Vagina (tissue), 2 donors: ENCODE measurements at regions not wholly inside any gene's neighbourhood (a gene's known extent, or its start where the extent isn't known, plus 50 kb on each side); places are given as distances from the start of the nearest gene placed in this dataset.

ENCODE experiments used
- DNase-seq, 2 donors: peaks; one replicate each; pipeline ENCODE4 v3.0.0-alpha.2; 2017; ENCODE audit errors: extremely low spot score in 2 of 2
- H3K27ac ChIP-seq: fragments of 200-600 bp; sonication (generic); one replicate; pipeline ENCODE4 v1.5.1; 2019
- H3K27me3 ChIP-seq: fragments of 200-600 bp; sonication (generic); one replicate; pipeline ENCODE4 v1.5.1; 2019
- H3K36me3 ChIP-seq, 2 donors: fragments of 200-600 bp; sonication (generic); one replicate each; pipeline ENCODE4 v1.5.1; 2017 to 2019
- H3K4me1 ChIP-seq: fragments of 200-600 bp; sonication (generic); one replicate; pipeline ENCODE4 v1.5.1; 2019
- H3K4me3 ChIP-seq, 2 donors: fragments of 200-600 bp; sonication (generic); 1 replicate in 1 of 2; 2 replicates in 1 of 2; pipeline ENCODE4 v1.5.1; 2016 to 2019
- H3K9me3 ChIP-seq: fragments of 200-600 bp; sonication (generic); one replicate; pipeline ENCODE4 v1.5.1; 2019
- CTCF ChIP-seq, 3 experiments: fragments of 450-650 bp in 2 of 3; fragments of 200-600 bp in 1 of 3; sonication (generic) in 1 of 3; IDR thresholded peaks; one replicate each; pipeline ENCODE4 v1.5.1; 2017 to 2019; ENCODE audit warnings: antibody characterized with exemption in 3 of 3, mild to moderate bottlenecking in 2 of 3, moderate library complexity in 2 of 3
- POLR2A ChIP-seq, 2 donors: fragments of 450-650 bp; IDR thresholded peaks; one replicate each; pipeline ENCODE4 v1.6.1; 2017; ENCODE audit warnings: antibody characterized with exemption in 2 of 2, mild to moderate bottlenecking in 2 of 2, moderate library complexity in 2 of 2
- POLR2AphosphoS5 ChIP-seq, 2 donors: sonication (generic); formaldehyde crosslinking; IDR thresholded peaks; one replicate each; pipeline ENCODE4 v1.9.0; 2017; ENCODE audit warnings: antibody characterized with exemption in 2 of 2, mild to moderate bottlenecking in 2 of 2, low read depth in 1 of 2; ENCODE audit not compliant: insufficient read depth in 1 of 2
- intact Hi-C: fragments of 100-400 bp; cut with DNase I; formaldehyde crosslinking; loops from one replicate; pipeline ENCODE4 v1.15.1; 2023

- Histone ChIP-seq H3K27ac (no peak overlapping the region), H3K27me3 (no peaks in the 10 kb centered on the region), H3K36me3 (no peaks in the 10 kb centered on the region), H3K9me3 (no peaks in the 10 kb centered on the region), H3K4me1 (no peaks in the 10 kb centered on the region), H3K4me3 (no peak overlapping the region)
- no peak for TF ChIP-seq POLR2A (IDR thresholded peaks at IDR 0.05)
- TF ChIP-seq CTCF (IDR thresholded peaks at IDR 0.05), result no peak
- TF ChIP-seq POLR2AphosphoS5 (IDR thresholded peaks at IDR 0.05; ENCODE audit: insufficient read depth in 1 of 2, low read depth in 1 of 2), result no peak
- intact Hi-C loops, result no loop called here
- no peak for DNase-seq
These were observed 71.7 kb upstream of the TMEM106B start for GRCh38 chr7:12139416-12139815.

GRCh38 chr7:12146813-12147212 lies 64.3 kb upstream of the TMEM106B start:
- no peaks in the 10 kb centered on the region for H3K9me3 ChIP-seq
- intact Hi-C loops, result no loop called here
- H3K4me1 ChIP-seq, result no peaks in the 10 kb centered on the region
- H3K36me3 ChIP-seq, result no peaks in the 10 kb centered on the region
- H3K27ac ChIP-seq, result no peak overlapping the region
- no peaks in the 10 kb centered on the region for H3K27me3 ChIP-seq
- no peak overlapping the region for H3K4me3 ChIP-seq
- TF ChIP-seq CTCF (IDR thresholded peaks at IDR 0.05) (no peak), POLR2A (IDR thresholded peaks at IDR 0.05) (no peak), POLR2AphosphoS5 (IDR thresholded peaks at IDR 0.05; ENCODE audit: insufficient read depth in 1 of 2, low read depth in 1 of 2) (no peak)
- DNase-seq, result no peak

- intact Hi-C loops, result no loop called here
- Histone ChIP-seq H3K36me3 (no peaks in the 10 kb centered on the region), H3K4me3 (no peak overlapping the region), H3K9me3 (no peaks in the 10 kb centered on the region), H3K27ac (no peak overlapping the region), H3K4me1 (no peaks in the 10 kb centered on the region), H3K27me3 (no peaks in the 10 kb centered on the region)
- DNase-seq, result no peak
- TF ChIP-seq POLR2A (IDR thresholded peaks at IDR 0.05) (no peak), POLR2AphosphoS5 (IDR thresholded peaks at IDR 0.05; ENCODE audit: insufficient read depth in 1 of 2, low read depth in 1 of 2) (no peak), CTCF (IDR thresholded peaks at IDR 0.05) (no peak)
These were observed 58.7 kb upstream of the TMEM106B start for GRCh38 chr7:12152196-12152918.

GRCh38 chr7:12154119-12154518 lies 57.0 kb upstream of the TMEM106B start:
- H3K36me3 ChIP-seq, result no peaks in the 10 kb centered on the region
- intact Hi-C loops, result no loop called here
- H3K9me3 ChIP-seq, result no peaks in the 10 kb centered on the region
- no peak for DNase-seq
- no peaks in the 10 kb centered on the region for H3K27me3 ChIP-seq
- no peak overlapping the region for H3K4me3 ChIP-seq
- no peak overlapping the region for H3K27ac ChIP-seq
- no peaks in the 10 kb centered on the region for H3K4me1 ChIP-seq
- no peak for TF ChIP-seq POLR2AphosphoS5 (IDR thresholded peaks at IDR 0.05; ENCODE audit: insufficient read depth in 1 of 2, low read depth in 1 of 2)
- TF ChIP-seq POLR2A (IDR thresholded peaks at IDR 0.05), result no peak
- no peak for TF ChIP-seq CTCF (IDR thresholded peaks at IDR 0.05)

GRCh38 chr7:12157517-12157916 lies 53.6 kb upstream of the TMEM106B start:
- no peak for TF ChIP-seq POLR2A (IDR thresholded peaks at IDR 0.05)
- TF ChIP-seq POLR2AphosphoS5 (IDR thresholded peaks at IDR 0.05; ENCODE audit: insufficient read depth in 1 of 2, low read depth in 1 of 2), result no peak
- TF ChIP-seq CTCF (IDR thresholded peaks at IDR 0.05), result no peak
- Histone ChIP-seq H3K27ac (no peak overlapping the region), H3K4me1 (no peaks in the 10 kb centered on the region), H3K9me3 (no peaks in the 10 kb centered on the region), H3K36me3 (no peaks in the 10 kb centered on the region), H3K4me3 (no peak overlapping the region), H3K27me3 (no peaks in the 10 kb centered on the region)
- no peak for DNase-seq
- intact Hi-C loops, result no loop called here
